ENCODE measurements at regions not wholly inside any gene's neighbourhood (a gene's known extent, or its start where the extent isn't known, plus 50 kb on each side); places are given as distances from the start of the nearest gene placed in this dataset.

- ATAC-seq: no peak
- TF ChIP-seq BORCS8-MEF2B (CRISPR knock-in tag; IDR thresholded peaks at IDR 0.05) (no peak), ZNF20 (CRISPR knock-in tag; IDR thresholded peaks at IDR 0.05) (no peak), NR1H2 (CRISPR knock-in tag; IDR thresholded peaks at IDR 0.05; ENCODE audit: borderline replicate concordance, low read depth) (no peak), ZNF512 (CRISPR knock-in tag; IDR thresholded peaks at IDR 0.05) (no peak), JUN (CRISPR knock-in tag; IDR thresholded peaks at IDR 0.05) (no peak), MAZ (IDR thresholded peaks at IDR 0.05; ENCODE audit: borderline replicate concordance, low read depth, low read length) (no peak), MAZ (CRISPR knock-in tag; IDR thresholded peaks at IDR 0.05; ENCODE audit: low read depth) (no peak), ZFY (CRISPR knock-in tag; IDR thresholded peaks at IDR 0.05) (no peak), ZNF768 (CRISPR knock-in tag; IDR thresholded peaks at IDR 0.05) (no peak), KLF6 (CRISPR knock-in tag; IDR thresholded peaks at IDR 0.05) (no peak)
- ChIA-PET POLR2A (no interaction called here), CTCF (ENCODE audit: low intra/inter-chr PET ratio, low total read pairs) (no interaction called here)
- no peak overlapping the region for H3K4me3 ChIP-seq (replicated peaks in 1 of 3; ENCODE audit: insufficient read depth in 1 of 3, low read depth in 2 of 3, low read length in 3 of 3)
- no peak overlapping the region for H3K27ac ChIP-seq (ENCODE audit: extremely low read length, insufficient read depth, low read length)
- H4K20me1 ChIP-seq (ENCODE audit: insufficient read depth, low read length): no peaks in the 10 kb centered on the region
- FAIRE-seq: no peak
- peaks cover 4 to 45% of the 10 kb centered on the region in 2 experiments; a peak in 2 of 5 replicates for H3K27me3 ChIP-seq (ENCODE audit: control insufficient read depth in 1 of 2, insufficient read depth in 2 of 2, low read length in 2 of 2)
- no TSS peak for BruUV-seq (replicated peaks)
- no peaks in the 10 kb centered on the region for H3K4me1 ChIP-seq (ENCODE audit: insufficient read depth, low read length)
- in situ Hi-C loops (cut with HindIII; ENCODE audit: extremely low pct_ligation_motif_present, low pct_unique_long_range_greater_than_20kb) (no loop called here), intact Hi-C loops (cut with micrococcal nuclease; ENCODE audit: unreplicated experiment) (no loop called here)
- WGBS (ENCODE audit: low lambda C conversion rate): 27% methylated on average over 10 of the region's 10 CpGs
- no peaks in the 10 kb centered on the region for H3K9me3 ChIP-seq (ENCODE audit: low read length)
- H2AFZ ChIP-seq (ENCODE audit: low read length): no peak overlapping the region
- no peaks in the 10 kb centered on the region for H3K79me2 ChIP-seq (ENCODE audit: insufficient read depth, low read length)
- H3K9ac ChIP-seq (ENCODE audit: insufficient read depth, low read depth, low read length): no peak overlapping the region
- no peak for DNase-seq (ENCODE audit: low spot score)
- H3K36me3 ChIP-seq (replicated peaks in 1 of 2; ENCODE audit: control insufficient read depth in 1 of 2, insufficient read depth in 2 of 2, low read length in 2 of 2): no peaks in the 10 kb centered on the region
- H3K4me2 ChIP-seq (ENCODE audit: low read depth, low read length): no peak overlapping the region
Observed at GRCh38 chr7:156099085-156099484, 286.8 kb upstream of the SHH start.

Measured in HepG2 (cell line).